ENCODE measurements at regions not wholly inside any gene's neighbourhood (a gene's known extent, or its start where the extent isn't known, plus 50 kb on each side); places are given as distances from the start of the nearest gene placed in this dataset.

- TF ChIP-seq, protein P1, sequence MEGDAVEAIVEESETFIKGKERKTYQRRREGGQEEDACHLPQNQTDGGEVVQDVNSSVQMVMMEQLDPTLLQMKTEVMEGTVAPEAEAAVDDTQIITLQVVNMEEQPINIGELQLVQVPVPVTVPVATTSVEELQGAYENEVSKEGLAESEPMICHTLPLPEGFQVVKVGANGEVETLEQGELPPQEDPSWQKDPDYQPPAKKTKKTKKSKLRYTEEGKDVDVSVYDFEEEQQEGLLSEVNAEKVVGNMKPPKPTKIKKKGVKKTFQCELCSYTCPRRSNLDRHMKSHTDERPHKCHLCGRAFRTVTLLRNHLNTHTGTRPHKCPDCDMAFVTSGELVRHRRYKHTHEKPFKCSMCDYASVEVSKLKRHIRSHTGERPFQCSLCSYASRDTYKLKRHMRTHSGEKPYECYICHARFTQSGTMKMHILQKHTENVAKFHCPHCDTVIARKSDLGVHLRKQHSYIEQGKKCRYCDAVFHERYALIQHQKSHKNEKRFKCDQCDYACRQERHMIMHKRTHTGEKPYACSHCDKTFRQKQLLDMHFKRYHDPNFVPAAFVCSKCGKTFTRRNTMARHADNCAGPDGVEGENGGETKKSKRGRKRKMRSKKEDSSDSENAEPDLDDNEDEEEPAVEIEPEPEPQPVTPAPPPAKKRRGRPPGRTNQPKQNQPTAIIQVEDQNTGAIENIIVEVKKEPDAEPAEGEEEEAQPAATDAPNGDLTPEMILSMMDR (IDR thresholded peaks at IDR 0.05; ENCODE audit: borderline replicate concordance, extremely low read depth, low read length, poor library complexity, severe bottlenecking): no peak
- no peak for TF ChIP-seq EZH2 (IDR thresholded peaks at IDR 0.05; ENCODE audit: borderline replicate concordance, low read depth, low read length, severe bottlenecking)
Measured at GRCh38 chr1:4600615-4601460, 53.6 kb upstream of the AJAP1 start.

Measured in DND-41 (cell line).